ENCODE measurements at regions not wholly inside any gene's neighbourhood (a gene's known extent, or its start where the extent isn't known, plus 50 kb on each side); places are given as distances from the start of the nearest gene placed in this dataset.

DNA sequence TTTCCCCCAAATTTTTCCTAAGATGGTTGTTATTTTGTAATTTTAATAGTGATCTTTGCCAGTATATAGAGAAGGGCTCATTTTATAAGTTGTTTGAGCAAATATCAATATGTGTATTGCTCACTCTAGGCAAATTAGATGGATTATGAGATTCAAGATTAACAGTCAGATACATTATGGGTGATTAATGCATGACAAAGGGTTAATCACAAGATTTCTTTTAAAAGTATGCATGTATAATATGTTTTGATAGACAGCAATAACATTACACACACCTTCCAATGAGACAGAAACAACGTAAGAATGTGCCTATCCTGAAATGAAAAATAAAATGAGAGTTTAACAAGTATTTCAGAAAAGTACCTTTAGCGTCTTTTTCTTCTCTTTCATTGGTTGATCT lies 547.6 kb upstream of the AGTR1 start:
- 75 to 79% methylated on average over 2 of the region's 2 CpGs for WGBS, 2 donors
- H3K4me1 ChIP-seq = no peaks in the 10 kb centered on the region
- no peak overlapping the region for H3K27ac ChIP-seq
- ATAC-seq (ENCODE audit: low FRiP score in 2 of 2) (no peak), DNase-seq (no peak)
- no peaks in the 10 kb centered on the region for H3K36me3 ChIP-seq
- TF ChIP-seq POLR2A (IDR thresholded peaks at IDR 0.05) = no peak
- no peak for TF ChIP-seq POLR2AphosphoS5 (IDR thresholded peaks at IDR 0.05)
- TF ChIP-seq, protein P1, sequence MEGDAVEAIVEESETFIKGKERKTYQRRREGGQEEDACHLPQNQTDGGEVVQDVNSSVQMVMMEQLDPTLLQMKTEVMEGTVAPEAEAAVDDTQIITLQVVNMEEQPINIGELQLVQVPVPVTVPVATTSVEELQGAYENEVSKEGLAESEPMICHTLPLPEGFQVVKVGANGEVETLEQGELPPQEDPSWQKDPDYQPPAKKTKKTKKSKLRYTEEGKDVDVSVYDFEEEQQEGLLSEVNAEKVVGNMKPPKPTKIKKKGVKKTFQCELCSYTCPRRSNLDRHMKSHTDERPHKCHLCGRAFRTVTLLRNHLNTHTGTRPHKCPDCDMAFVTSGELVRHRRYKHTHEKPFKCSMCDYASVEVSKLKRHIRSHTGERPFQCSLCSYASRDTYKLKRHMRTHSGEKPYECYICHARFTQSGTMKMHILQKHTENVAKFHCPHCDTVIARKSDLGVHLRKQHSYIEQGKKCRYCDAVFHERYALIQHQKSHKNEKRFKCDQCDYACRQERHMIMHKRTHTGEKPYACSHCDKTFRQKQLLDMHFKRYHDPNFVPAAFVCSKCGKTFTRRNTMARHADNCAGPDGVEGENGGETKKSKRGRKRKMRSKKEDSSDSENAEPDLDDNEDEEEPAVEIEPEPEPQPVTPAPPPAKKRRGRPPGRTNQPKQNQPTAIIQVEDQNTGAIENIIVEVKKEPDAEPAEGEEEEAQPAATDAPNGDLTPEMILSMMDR (IDR thresholded peaks at IDR 0.05) = no peak
- no peak for TF ChIP-seq EP300 (IDR thresholded peaks at IDR 0.05)
- no peak overlapping the region for H3K4me3 ChIP-seq
- no peaks in the 10 kb centered on the region for H3K9me3 ChIP-seq
- H3K27me3 ChIP-seq = no peaks in the 10 kb centered on the region

DNA sequence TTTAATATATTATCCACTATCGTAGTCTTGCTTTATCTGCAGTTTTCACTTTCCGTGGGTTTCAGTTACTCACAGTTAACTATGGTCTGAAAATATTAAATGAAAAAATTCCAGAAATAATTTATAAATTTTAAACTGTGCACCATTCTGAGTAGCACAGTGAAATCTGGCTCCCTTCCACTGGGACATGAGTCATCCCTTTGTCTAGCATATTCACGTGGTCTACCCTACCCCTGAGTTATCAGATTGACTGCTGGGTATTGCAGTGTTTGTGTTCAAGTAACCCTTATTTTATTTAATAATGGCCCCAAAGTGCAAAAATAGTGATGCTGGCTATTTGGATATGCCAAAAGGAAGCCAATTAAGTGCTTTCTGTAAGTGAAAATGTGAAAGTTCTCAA lies 539.5 kb upstream of the AGTR1 start:
- no peaks in the 10 kb centered on the region for H3K4me1 ChIP-seq
- no peaks in the 10 kb centered on the region for H3K36me3 ChIP-seq
- TF ChIP-seq EP300 (IDR thresholded peaks at IDR 0.05) (no peak), POLR2AphosphoS5 (IDR thresholded peaks at IDR 0.05) (no peak), POLR2A (IDR thresholded peaks at IDR 0.05) (no peak)
- TF ChIP-seq, protein P1 (IDR thresholded peaks at IDR 0.05) = no peak
- ATAC-seq (ENCODE audit: low FRiP score in 2 of 2) (no peak), DNase-seq (no peak)
- no peaks in the 10 kb centered on the region for H3K9me3 ChIP-seq
- H3K27ac ChIP-seq = no peak overlapping the region
- WGBS, 2 donors = 63 to 75% methylated on average over 3 of the region's 3 CpGs
- H3K4me3 ChIP-seq = no peak overlapping the region
- H3K27me3 ChIP-seq = no peaks in the 10 kb centered on the region

DNA sequence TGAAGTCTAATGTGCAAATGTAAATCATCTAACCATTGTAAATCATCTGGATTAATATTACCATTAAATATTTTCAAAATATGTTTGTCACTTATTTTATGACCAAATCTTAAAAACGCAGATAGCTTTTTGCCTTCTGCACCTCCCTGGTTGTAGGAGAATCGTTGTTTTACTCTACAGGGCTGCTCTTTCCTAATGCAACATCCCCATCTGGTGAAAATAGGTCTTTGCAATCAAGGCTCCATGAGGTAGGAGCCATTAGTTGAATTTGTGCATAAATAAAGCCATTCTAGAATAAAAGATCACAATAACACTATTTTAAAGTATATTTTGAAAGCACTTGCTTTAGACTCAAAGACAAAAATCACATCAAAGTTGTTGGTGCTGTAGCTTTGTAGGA lies 535.6 kb upstream of the AGTR1 start:
- Histone ChIP-seq H3K9me3 (no peaks in the 10 kb centered on the region), H3K4me1 (no peaks in the 10 kb centered on the region), H3K36me3 (no peaks in the 10 kb centered on the region), H3K4me3 (no peak overlapping the region), H3K27ac (no peak overlapping the region), H3K27me3 (no peaks in the 10 kb centered on the region)
- DNase-seq (no peak), ATAC-seq (ENCODE audit: low FRiP score in 2 of 2) (no peak)
- TF ChIP-seq EP300 (IDR thresholded peaks at IDR 0.05) (no peak), POLR2AphosphoS5 (IDR thresholded peaks at IDR 0.05) (no peak), POLR2A (IDR thresholded peaks at IDR 0.05) (no peak)
- TF ChIP-seq, protein P1 (IDR thresholded peaks at IDR 0.05) = no peak
- 52 to 65% methylated on average over 2 of the region's 2 CpGs for WGBS, 2 donors

DNA sequence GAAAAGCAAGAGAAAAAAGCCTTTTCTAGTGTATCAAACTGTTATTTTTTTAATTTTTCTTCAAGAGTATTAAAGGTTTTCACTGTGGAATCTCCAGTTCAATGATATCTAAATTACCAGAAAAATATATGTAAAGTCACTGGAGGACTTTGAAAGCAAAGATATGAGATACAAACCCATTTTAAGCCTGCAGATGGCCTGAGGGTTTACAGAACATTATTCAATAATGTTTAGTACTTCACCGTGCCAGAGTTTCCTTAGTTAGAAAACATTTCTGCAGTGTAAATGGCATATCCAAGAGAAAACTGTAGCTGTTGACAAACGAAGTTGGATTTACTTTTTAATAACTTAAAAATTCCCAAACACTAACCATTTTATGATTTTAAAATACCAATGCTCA lies 529.4 kb upstream of the AGTR1 start:
- TF ChIP-seq, protein P1 (IDR thresholded peaks at IDR 0.05) = no peak
- TF ChIP-seq EP300 (IDR thresholded peaks at IDR 0.05) = no peak
- no peak for TF ChIP-seq POLR2A (IDR thresholded peaks at IDR 0.05)
- no peak for TF ChIP-seq POLR2AphosphoS5 (IDR thresholded peaks at IDR 0.05)
- WGBS, 2 donors = 50 to 55% methylated on average over 2 of the region's 2 CpGs
- Histone ChIP-seq H3K27ac (no peak overlapping the region), H3K4me1 (no peaks in the 10 kb centered on the region), H3K9me3 (no peaks in the 10 kb centered on the region), H3K36me3 (no peaks in the 10 kb centered on the region), H3K27me3 (no peaks in the 10 kb centered on the region), H3K4me3 (no peak overlapping the region)
- DNase-seq (no peak), ATAC-seq (ENCODE audit: low FRiP score in 2 of 2) (no peak)

DNA sequence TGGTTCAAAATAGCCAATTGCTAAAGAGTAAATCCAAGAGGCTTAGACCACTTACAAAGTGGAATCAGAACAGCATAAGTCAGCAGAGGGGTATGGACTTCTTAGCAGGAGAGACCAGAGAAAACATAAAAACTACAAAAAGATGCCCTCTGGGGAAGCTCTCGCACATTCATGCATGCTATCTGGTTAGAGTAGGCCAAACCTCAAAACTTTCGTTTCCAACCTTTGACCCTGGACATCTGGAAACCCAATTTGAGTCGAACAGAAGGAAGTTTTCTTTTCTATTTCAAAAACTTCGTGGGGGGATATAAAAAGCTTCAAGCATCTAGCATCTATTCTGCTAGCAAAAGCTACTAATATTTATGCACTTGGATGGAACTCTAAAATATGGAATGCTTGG lies 523.9 kb upstream of the AGTR1 start:
- no peaks in the 10 kb centered on the region for H3K4me1 ChIP-seq
- TF ChIP-seq, protein P1 (IDR thresholded peaks at IDR 0.05) = no peak
- TF ChIP-seq POLR2AphosphoS5 (IDR thresholded peaks at IDR 0.05) = no peak
- no peak for TF ChIP-seq POLR2A (IDR thresholded peaks at IDR 0.05)
- TF ChIP-seq EP300 (IDR thresholded peaks at IDR 0.05) = no peak
- WGBS, 2 donors = 64 to 69% methylated on average over 4 of the region's 4 CpGs
- no peak overlapping the region for H3K27ac ChIP-seq
- DNase-seq (no peak), ATAC-seq (ENCODE audit: low FRiP score in 2 of 2) (no peak)
- no peaks in the 10 kb centered on the region for H3K36me3 ChIP-seq
- no peaks in the 10 kb centered on the region for H3K27me3 ChIP-seq
- no peaks in the 10 kb centered on the region for H3K9me3 ChIP-seq
- no peak overlapping the region for H3K4me3 ChIP-seq
